H9 (cell line): ENCODE measurements at regions not wholly inside any gene's neighbourhood (a gene's known extent, or its start where the extent isn't known, plus 50 kb on each side); places are given as distances from the start of the nearest gene placed in this dataset.

ENCODE experiments used
- DNase-seq: peaks from one replicate; pipeline ENCODE4 v3.0.0-alpha.2; 2017
- H2AFZ ChIP-seq: one replicate; pipeline ENCODE4 v1.6.1; 2013; ENCODE audit warnings: mild to moderate bottlenecking, low read length, control low read depth, moderate library complexity
- H2AK5ac ChIP-seq: 2 replicates; pipeline ENCODE4 v1.6.1; 2013; ENCODE audit warnings: low read length, control low read depth, mixed read lengths; ENCODE audit not compliant: insufficient read length
- H2BK120ac ChIP-seq: one replicate; pipeline ENCODE4 v1.6.1; 2013; ENCODE audit warnings: low read depth, mild to moderate bottlenecking, low read length, control low read depth, inconsistent platforms; ENCODE audit not compliant: poor library complexity, severe bottlenecking
- H2BK12ac ChIP-seq: 2 replicates; pipeline ENCODE4 v1.6.1; 2013; ENCODE audit warnings: low read length, control low read depth, mixed read lengths, low read depth; ENCODE audit not compliant: insufficient read length
- H2BK15ac ChIP-seq: 2 replicates; pipeline ENCODE4 v1.6.1; 2013; ENCODE audit warnings: low read depth, low read length, control low read depth
- H2BK20ac ChIP-seq: one replicate; pipeline ENCODE4 v1.6.1; 2013; ENCODE audit warnings: low read depth, mild to moderate bottlenecking, low read length, control low read depth, inconsistent platforms; ENCODE audit not compliant: poor library complexity, severe bottlenecking
- H2BK5ac ChIP-seq: 2 replicates; pipeline ENCODE4 v1.6.1; 2013; ENCODE audit warnings: low read length, control low read depth, mixed read lengths; ENCODE audit not compliant: insufficient read length
- H3K14ac ChIP-seq: 2 replicates; pipeline ENCODE4 v1.6.1; 2013; ENCODE audit warnings: low read length, control low read depth; ENCODE audit not compliant: insufficient read depth
- H3K18ac ChIP-seq: 2 replicates; pipeline ENCODE4 v1.6.1; 2013; ENCODE audit warnings: low read depth, mild to moderate bottlenecking, mixed read lengths, low read length, control low read depth; ENCODE audit not compliant: insufficient read length
- H3K23ac ChIP-seq: 2 replicates; pipeline ENCODE4 v1.6.1; 2013; ENCODE audit warnings: low read length, control low read depth, mixed read lengths, low read depth; ENCODE audit not compliant: insufficient read length
- H3K23me2 ChIP-seq: 2 replicates; pipeline ENCODE4 v1.6.1; 2013; ENCODE audit warnings: low read depth, mild to moderate bottlenecking, mixed read lengths, low read length, control low read depth; ENCODE audit not compliant: insufficient read length, poor library complexity, severe bottlenecking
- H3K27ac ChIP-seq: 2 replicates; pipeline ENCODE4 v1.5.1; 2013; ENCODE audit warnings: low read length, control low read depth, mixed read lengths, low read depth; ENCODE audit not compliant: insufficient read length
- H3K27me3 ChIP-seq: 2 replicates; pipeline ENCODE4 v1.6.1; 2013; ENCODE audit warnings: low read length, control low read depth, inconsistent platforms; ENCODE audit not compliant: insufficient read depth
- H3K4ac ChIP-seq: 2 replicates; pipeline ENCODE4 v1.6.1; 2013; ENCODE audit warnings: low read depth, mild to moderate bottlenecking, control low read depth, inconsistent platforms, low read length, moderate library complexity
- H3K4me1 ChIP-seq: 2 replicates; pipeline ENCODE4 v1.6.1; 2013; ENCODE audit warnings: low read length, control low read depth, inconsistent platforms; ENCODE audit not compliant: insufficient read depth
- H3K4me2 ChIP-seq: 2 replicates; pipeline ENCODE4 v1.6.1; 2013; ENCODE audit warnings: low read length, control low read depth, mixed read lengths; ENCODE audit not compliant: insufficient read length, insufficient read depth
- H3K56ac ChIP-seq: 2 replicates; pipeline ENCODE4 v1.6.1; 2013; ENCODE audit warnings: low read depth, mild to moderate bottlenecking, mixed read lengths, low read length, control low read depth; ENCODE audit not compliant: insufficient read length
- H3K79me1 ChIP-seq: 2 replicates; pipeline ENCODE4 v1.6.1; 2013; ENCODE audit warnings: low read depth, mild to moderate bottlenecking, moderate library complexity, low read length, control low read depth, inconsistent platforms; ENCODE audit not compliant: insufficient read depth, poor library complexity, severe bottlenecking
- H3K79me2 ChIP-seq: 2 replicates; pipeline ENCODE4 v1.6.1; 2013; ENCODE audit warnings: low read length, control low read depth, inconsistent platforms; ENCODE audit not compliant: insufficient read depth
- H3K9ac ChIP-seq: 2 replicates; pipeline ENCODE4 v1.6.1; 2013; ENCODE audit warnings: low read length, control low read depth, mixed read lengths; ENCODE audit not compliant: insufficient read length; ENCODE audit errors: extremely low read depth
- H3K9me3 ChIP-seq: one replicate; pipeline ENCODE4 v1.6.1; 2013; ENCODE audit warnings: low read depth, low read length, inconsistent platforms; ENCODE audit not compliant: control insufficient read depth
- H3T11ph ChIP-seq: one replicate; pipeline ENCODE4 v1.6.1; 2013; ENCODE audit warnings: mild to moderate bottlenecking, low read length, control low read depth, inconsistent platforms
- H4K20me1 ChIP-seq: one replicate; pipeline ENCODE4 v1.6.1; 2013; ENCODE audit not compliant: control insufficient read depth, insufficient read length, insufficient read depth
- H4K5ac ChIP-seq: 2 replicates; pipeline ENCODE4 v1.6.1; 2013; ENCODE audit warnings: low read depth, mild to moderate bottlenecking, mixed read lengths, low read length, control low read depth; ENCODE audit not compliant: insufficient read length
- H4K8ac ChIP-seq: replicated peaks from 2 replicates; pipeline ENCODE4 v1.6.1; 2013; ENCODE audit warnings: low read length, control low read depth, mixed read lengths, low read depth; ENCODE audit not compliant: insufficient read length
- H4K91ac ChIP-seq: 2 replicates; pipeline ENCODE4 v1.6.1; 2013; ENCODE audit warnings: low read depth, mild to moderate bottlenecking, moderate library complexity, mixed read lengths, low read length, control low read depth; ENCODE audit not compliant: insufficient read length
- H3K27ac Mint-ChIP-seq, 3 experiments: 2 replicates in 2 of 3; 3 replicates in 1 of 3; pipeline ENCODE4 v1.8.0; 2020 to 2021; ENCODE audit warnings: mixed read lengths in 3 of 3, mild to moderate bottlenecking in 1 of 3, moderate library complexity in 1 of 3
- H3K27me3 Mint-ChIP-seq: 2 replicates; pipeline ENCODE4 v1.8.0; 2021; ENCODE audit warnings: low read depth, mild to moderate bottlenecking, moderate library complexity, mixed read lengths
- H3K36me3 Mint-ChIP-seq, 3 experiments: 2 replicates in 2 of 3; 3 replicates in 1 of 3; pipeline ENCODE4 v1.8.0; 2020 to 2021; ENCODE audit warnings: low read depth in 3 of 3, mixed read lengths in 3 of 3; ENCODE audit not compliant: insufficient read depth in 1 of 3
- H3K4me1 Mint-ChIP-seq, 2 experiments: 2 replicates each; pipeline ENCODE4 v1.8.0; 2020; ENCODE audit warnings: mixed read lengths in 2 of 2
- H3K4me3 Mint-ChIP-seq, 2 experiments: 2 replicates in 1 of 2; 3 replicates in 1 of 2; pipeline ENCODE4 v1.8.0; 2020 to 2021; ENCODE audit warnings: mild to moderate bottlenecking in 2 of 2, mixed read lengths in 2 of 2, moderate library complexity in 1 of 2
- H3K9me3 Mint-ChIP-seq, 2 experiments: 2 replicates in 1 of 2; 3 replicates in 1 of 2; pipeline ENCODE4 v1.8.0; 2020; ENCODE audit warnings: mild to moderate bottlenecking in 2 of 2, mixed read lengths in 2 of 2, moderate library complexity in 1 of 2
- CTCF ChIP-seq: fragments of 200-600 bp; sonication (generic); conservative IDR thresholded peaks from 3 replicates; pipeline ENCODE4 v1.8.0; 2021; ENCODE audit warnings: antibody characterized with exemption, mild to moderate bottlenecking
- WGBS: extraction: QIAGEN DNeasy Blood & Tissue Kit; methylation state at CpG from one replicate; pipeline ENCODE4 v1.1.7; 2013; ENCODE audit warnings: missing lambda C conversion rate, low lambda C conversion rate, mixed read lengths; ENCODE audit not compliant: insufficient read length; ENCODE audit errors: extremely low coverage; 5-methylcytosine and 5-hydroxymethylcytosine counted together

GRCh38 chr17:13741744-13742143, 140.0 kb upstream of the HS3ST3A1 start:
- Histone ChIP-seq H3T11ph (no peak overlapping the region), H3K23ac (no peak overlapping the region), H2AFZ (no peak overlapping the region), H3K79me2 (no peaks in the 10 kb centered on the region), H4K8ac (no peak overlapping the region), H3K27me3 (no peaks in the 10 kb centered on the region), H3K9ac (no peak overlapping the region), H3K18ac (no peak overlapping the region), H3K4me1 (no peaks in the 10 kb centered on the region), H4K91ac (no peak overlapping the region), H3K14ac (no peak overlapping the region), H3K9me3 (no peaks in the 10 kb centered on the region), H3K4ac (no peak overlapping the region), H3K56ac (no peak overlapping the region), H2BK5ac (no peak overlapping the region), H2AK5ac (no peak overlapping the region), H2BK120ac (no peak overlapping the region), H3K79me1 (no peaks in the 10 kb centered on the region), H4K20me1 (no peaks in the 10 kb centered on the region), H2BK15ac (no peak overlapping the region), H3K23me2 (no peaks in the 10 kb centered on the region), H2BK20ac (no peak overlapping the region), H2BK12ac (no peak overlapping the region), H3K4me2 (no peak overlapping the region), H4K5ac (no peak overlapping the region), H3K27ac (no peak overlapping the region)
- Mint-ChIP-seq H3K4me1 (no peaks in the 10 kb centered on the region), H3K36me3 (peaks cover 0 to 5% (median 0%) of the 10 kb centered on the region in 3 experiments; a peak in 2 of 7 replicates), H3K9me3 (peaks cover 6 to 9% of the 10 kb centered on the region in 2 experiments; a peak in 3 of 5 replicates), H3K27me3 (no peaks in the 10 kb centered on the region), H3K27ac (no peak overlapping the region), H3K4me3 (no peak overlapping the region)
- WGBS = no CpG with 5 or more reads among the region's 1 CpG
- no peak for DNase-seq
- no peak for TF ChIP-seq CTCF
